OCI-LY3 (cell line): ENCODE measurements at regions not wholly inside any gene's neighbourhood (a gene's known extent, or its start where the extent isn't known, plus 50 kb on each side); places are given as distances from the start of the nearest gene placed in this dataset.

ENCODE experiments used
- H2AFZ ChIP-seq: fragments of 200-600, 300-600 bp; shearing (Covaris generic); 2 replicates; pipeline ENCODE4 v1.6.0; 2014; ENCODE audit warnings: antibody characterized with exemption, low read depth, low read length
- H3K27ac ChIP-seq: fragments of 200-600, 300-600 bp; sonication (generic); 2 replicates; pipeline ENCODE4 v1.5.1; 2014; ENCODE audit warnings: mild to moderate bottlenecking, low read length, moderate library complexity, mixed read lengths
- H3K27me3 ChIP-seq: fragments of 200-600, 300-600 bp; sonication (generic); 2 replicates; pipeline ENCODE4 v1.6.1; 2014; ENCODE audit warnings: low read depth, low read length, mixed read lengths
- H3K36me3 ChIP-seq: fragments of 200-600, 300-600 bp; sonication (generic); replicated peaks from 2 replicates; pipeline ENCODE3; 2014; ENCODE audit warnings: low read depth, low read length, mixed read lengths
- H3K4me1 ChIP-seq: fragments of 300-600, 200-600 bp; sonication (generic); 2 replicates; pipeline ENCODE4 v1.6.1; 2014; ENCODE audit warnings: low read length, mixed read lengths
- H3K4me2 ChIP-seq: fragments of 200-600, 300-600 bp; sonication (generic); 2 replicates; pipeline ENCODE4 v1.6.1; 2014; ENCODE audit warnings: low read length, mixed read lengths
- H3K4me3 ChIP-seq: fragments of 300-600, 200-600 bp; sonication (generic); 2 replicates; pipeline ENCODE4 v1.5.1; 2014; ENCODE audit warnings: antibody characterized with exemption, mild to moderate bottlenecking, low read length, moderate library complexity
- H3K79me2 ChIP-seq: fragments of 300-600, 200-600 bp; shearing (Covaris generic); 2 replicates; pipeline ENCODE4 v1.6.1; 2014; ENCODE audit warnings: mild to moderate bottlenecking, low read length, mixed read lengths
- H3K9ac ChIP-seq: fragments of 300-600, 200-600 bp; shearing (Covaris generic); 2 replicates; pipeline ENCODE4 v1.6.0; 2014; ENCODE audit warnings: mild to moderate bottlenecking, low read length, moderate library complexity
- H3K9me3 ChIP-seq: fragments of 200-600, 300-600 bp; shearing (Covaris generic); 2 replicates; pipeline ENCODE4 v1.6.1; 2014; ENCODE audit warnings: low read length, mixed read lengths; ENCODE audit not compliant: insufficient read depth
- H4K20me1 ChIP-seq: fragments of 200-600, 300-600 bp; sonication (generic); 2 replicates; pipeline ENCODE4 v1.6.1; 2016; ENCODE audit warnings: low read length, mixed read lengths; ENCODE audit not compliant: insufficient read depth
- EZH2phosphoT487 ChIP-seq: fragments of 200-600 bp; shearing (Covaris generic); IDR thresholded peaks from 2 replicates; pipeline ENCODE4 v1.6.1; 2018; ENCODE audit warnings: antibody characterized with exemption, mixed run types, low read depth
- TF ChIP-seq, protein P1 (sequence below): fragments of 200-600, 300-600 bp; sonication (generic); IDR thresholded peaks from 2 replicates; pipeline ENCODE4 v1.5.1; 2014; ENCODE audit warnings: antibody characterized with exemption, low read length, low read depth

DNA sequence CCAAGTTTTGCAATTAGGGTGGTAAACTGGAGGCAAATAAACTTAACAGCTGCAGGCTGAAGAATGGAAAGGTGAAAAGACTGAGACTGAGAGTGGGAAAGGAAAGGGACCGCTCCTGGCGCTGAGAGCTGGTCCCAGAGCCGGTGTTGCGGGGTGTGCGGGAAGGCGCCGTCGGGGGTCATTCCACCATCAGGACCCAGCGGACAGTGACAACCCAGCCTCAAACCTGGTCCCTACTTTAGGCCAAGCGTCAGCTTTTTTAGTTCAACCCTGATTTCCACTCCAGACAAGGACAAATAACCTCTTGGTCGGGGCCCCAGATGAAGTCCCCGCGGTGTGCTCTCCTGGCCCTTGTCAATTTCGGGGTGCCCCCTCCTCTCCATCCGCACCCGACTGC lies 145.8 kb upstream of the ETS2 start:
- no peaks in the 10 kb centered on the region for H3K9me3 ChIP-seq
- H3K27ac ChIP-seq = no peak overlapping the region
- no peak overlapping the region for H2AFZ ChIP-seq
- H3K79me2 ChIP-seq = no peaks in the 10 kb centered on the region
- H3K9ac ChIP-seq = no peak overlapping the region
- H3K4me2 ChIP-seq = no peak overlapping the region
- 0 out of 2 replicates have a peak, but pooled peaks cover 4% of the 10 kb centered on the region for H3K27me3 ChIP-seq
- no peaks in the 10 kb centered on the region for H3K4me1 ChIP-seq
- H3K36me3 ChIP-seq = no peaks in the 10 kb centered on the region
- H3K4me3 ChIP-seq = no peak overlapping the region
- no peaks in the 10 kb centered on the region for H4K20me1 ChIP-seq
- no peak for TF ChIP-seq EZH2phosphoT487
- TF ChIP-seq, protein P1, sequence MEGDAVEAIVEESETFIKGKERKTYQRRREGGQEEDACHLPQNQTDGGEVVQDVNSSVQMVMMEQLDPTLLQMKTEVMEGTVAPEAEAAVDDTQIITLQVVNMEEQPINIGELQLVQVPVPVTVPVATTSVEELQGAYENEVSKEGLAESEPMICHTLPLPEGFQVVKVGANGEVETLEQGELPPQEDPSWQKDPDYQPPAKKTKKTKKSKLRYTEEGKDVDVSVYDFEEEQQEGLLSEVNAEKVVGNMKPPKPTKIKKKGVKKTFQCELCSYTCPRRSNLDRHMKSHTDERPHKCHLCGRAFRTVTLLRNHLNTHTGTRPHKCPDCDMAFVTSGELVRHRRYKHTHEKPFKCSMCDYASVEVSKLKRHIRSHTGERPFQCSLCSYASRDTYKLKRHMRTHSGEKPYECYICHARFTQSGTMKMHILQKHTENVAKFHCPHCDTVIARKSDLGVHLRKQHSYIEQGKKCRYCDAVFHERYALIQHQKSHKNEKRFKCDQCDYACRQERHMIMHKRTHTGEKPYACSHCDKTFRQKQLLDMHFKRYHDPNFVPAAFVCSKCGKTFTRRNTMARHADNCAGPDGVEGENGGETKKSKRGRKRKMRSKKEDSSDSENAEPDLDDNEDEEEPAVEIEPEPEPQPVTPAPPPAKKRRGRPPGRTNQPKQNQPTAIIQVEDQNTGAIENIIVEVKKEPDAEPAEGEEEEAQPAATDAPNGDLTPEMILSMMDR = no peak

DNA sequence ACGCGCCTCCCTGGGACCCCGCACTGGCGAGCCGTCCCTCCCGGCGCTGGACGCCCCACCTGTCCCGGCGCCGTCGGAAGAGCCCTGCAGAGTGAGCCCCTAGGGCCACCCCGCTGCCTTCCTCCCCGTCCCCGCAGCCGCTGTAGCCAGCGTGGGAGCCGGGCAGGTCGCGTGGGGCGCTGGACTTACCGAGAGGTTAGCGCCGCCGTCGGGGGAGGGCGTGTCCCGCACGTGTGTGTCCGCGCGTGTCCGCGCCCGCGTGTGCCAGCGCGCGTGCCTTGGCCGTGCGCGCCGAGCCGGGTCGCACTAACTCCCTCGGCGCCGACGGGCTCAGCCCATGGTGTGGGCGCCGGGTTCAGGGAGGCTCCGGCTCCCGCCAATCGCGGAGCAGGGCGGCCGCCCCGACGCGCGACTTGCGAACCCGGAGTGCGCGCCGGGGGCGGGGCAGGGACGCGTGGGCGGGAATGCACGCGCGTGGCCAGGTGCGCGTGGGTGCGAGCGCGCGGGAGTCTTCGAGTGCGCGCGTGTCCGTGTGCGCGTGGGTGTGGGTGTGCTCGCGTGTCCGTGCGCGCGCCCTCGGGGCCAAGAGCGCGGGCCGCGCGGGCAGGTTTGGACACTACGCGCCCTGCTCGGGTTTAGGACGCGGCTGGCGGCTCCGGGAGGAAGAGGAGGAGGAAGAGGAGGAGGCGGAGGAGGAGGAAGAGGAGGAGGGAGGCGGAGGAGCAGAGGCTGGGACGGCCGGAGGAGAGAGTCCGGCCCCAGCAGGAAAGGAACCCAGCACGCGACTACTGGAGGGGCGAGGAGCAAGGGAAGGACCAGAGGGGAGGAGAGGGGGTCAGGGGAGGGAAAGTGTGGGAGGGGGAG lies 145.2 kb upstream of the ETS2 start:
- Histone ChIP-seq H3K27ac (no peak overlapping the region), H3K36me3 (no peaks in the 10 kb centered on the region), H3K79me2 (no peaks in the 10 kb centered on the region), H3K4me2 (no peak overlapping the region), H3K9me3 (no peaks in the 10 kb centered on the region), H3K4me1 (no peaks in the 10 kb centered on the region), H3K27me3 (no peaks in the 10 kb centered on the region), H2AFZ (no peak overlapping the region), H3K4me3 (no peak overlapping the region), H4K20me1 (no peaks in the 10 kb centered on the region), H3K9ac (no peak overlapping the region)
- no peak for TF ChIP-seq EZH2phosphoT487
- TF ChIP-seq, protein P1 = no peak

DNA sequence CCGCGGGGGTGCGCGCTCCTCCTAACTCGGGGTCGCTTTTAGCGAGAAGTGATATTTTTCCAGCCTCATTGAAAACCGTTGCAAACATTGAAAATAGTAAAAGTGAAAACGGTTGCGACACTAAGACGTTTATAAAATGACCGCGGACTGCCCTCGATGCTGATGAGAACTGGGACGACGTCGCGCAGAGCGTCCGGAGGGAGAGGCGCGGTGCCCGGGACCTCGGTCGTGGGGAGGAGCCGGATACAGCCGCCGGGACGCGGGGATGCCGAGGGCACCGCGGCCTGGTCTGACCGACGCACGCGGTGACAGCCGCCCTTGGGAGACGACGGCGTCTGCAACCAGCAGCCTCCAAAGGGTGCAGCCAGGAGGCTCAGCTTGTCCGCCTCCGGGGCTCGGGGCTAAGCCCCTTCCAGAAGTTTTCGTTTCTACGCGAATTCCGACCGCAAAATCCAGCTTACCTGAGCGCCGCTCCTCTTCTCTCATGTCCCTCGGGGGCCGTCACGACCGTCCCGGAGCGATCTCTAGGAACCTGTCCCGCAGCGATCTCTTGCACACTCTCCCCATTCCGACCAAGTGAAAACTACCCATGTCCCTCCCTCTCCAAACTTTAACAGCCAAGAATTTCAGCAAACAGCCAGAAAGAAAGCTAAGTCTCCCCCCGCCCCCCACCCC lies 144.4 kb upstream of the ETS2 start:
- H3K4me3 ChIP-seq = no peak overlapping the region
- H3K36me3 ChIP-seq = no peaks in the 10 kb centered on the region
- H3K27me3 ChIP-seq = no peaks in the 10 kb centered on the region
- H3K79me2 ChIP-seq = no peaks in the 10 kb centered on the region
- no peak overlapping the region for H3K9ac ChIP-seq
- H3K4me1 ChIP-seq = no peaks in the 10 kb centered on the region
- no peak overlapping the region for H3K27ac ChIP-seq
- no peak overlapping the region for H3K4me2 ChIP-seq
- no peak overlapping the region for H2AFZ ChIP-seq
- no peaks in the 10 kb centered on the region for H4K20me1 ChIP-seq
- TF ChIP-seq, protein P1 = no peak
- TF ChIP-seq EZH2phosphoT487 = no peak
- no peaks in the 10 kb centered on the region for H3K9me3 ChIP-seq

DNA sequence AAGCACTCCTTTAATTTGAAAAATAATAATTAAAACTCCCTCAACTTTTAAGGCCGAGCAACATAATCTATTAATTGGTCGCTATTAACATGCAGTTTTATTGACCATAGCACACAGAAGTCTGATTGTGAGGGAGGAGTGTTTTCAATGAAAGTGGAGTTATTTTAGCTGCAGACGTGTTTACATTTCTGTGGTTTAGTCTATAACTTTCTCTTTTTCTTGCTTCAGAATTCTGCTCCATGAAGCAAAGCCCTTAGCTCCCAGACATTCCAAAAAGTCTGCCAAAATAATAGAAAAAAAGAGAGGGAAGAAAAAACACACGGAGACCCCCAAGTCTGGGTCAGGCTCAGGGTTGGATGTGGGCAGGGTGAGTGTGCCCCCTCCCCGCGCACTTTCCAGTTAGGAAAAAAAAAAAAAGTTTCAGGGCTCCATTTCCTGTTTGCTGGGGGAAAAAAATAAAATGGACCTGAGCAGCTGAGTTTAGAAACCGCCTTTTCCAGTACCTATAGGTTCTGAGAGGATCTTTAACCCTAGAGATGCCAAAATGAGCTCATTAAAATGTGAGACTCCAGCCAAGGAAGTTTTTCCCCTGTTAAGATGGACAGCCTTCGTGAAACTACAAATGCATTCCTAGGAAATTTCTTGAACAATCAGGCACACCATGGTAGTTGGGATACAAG lies 143.7 kb upstream of the ETS2 start:
- H3K9ac ChIP-seq = no peak overlapping the region
- no peak for TF ChIP-seq EZH2phosphoT487
- TF ChIP-seq, protein P1 = no peak
- no peaks in the 10 kb centered on the region for H3K27me3 ChIP-seq
- H3K4me2 ChIP-seq = no peak overlapping the region
- H3K4me1 ChIP-seq = no peaks in the 10 kb centered on the region
- no peak overlapping the region for H2AFZ ChIP-seq
- H4K20me1 ChIP-seq = no peaks in the 10 kb centered on the region
- H3K27ac ChIP-seq = no peak overlapping the region
- no peaks in the 10 kb centered on the region for H3K9me3 ChIP-seq
- no peaks in the 10 kb centered on the region for H3K79me2 ChIP-seq
- H3K36me3 ChIP-seq = no peaks in the 10 kb centered on the region
- no peak overlapping the region for H3K4me3 ChIP-seq
